GM18951 (cell line): ENCODE measurements at regions not wholly inside any gene's neighbourhood (a gene's known extent, or its start where the extent isn't known, plus 50 kb on each side); places are given as distances from the start of the nearest gene placed in this dataset.
"Not testable (repeated sequence)": the region's sequence is repeated elsewhere in the genome, so short reads cannot be mapped to it uniquely, and the experiment has no call there.

ENCODE experiments used
- POLR2A ChIP-seq: IDR thresholded peaks from 4 replicates; pipeline ENCODE4 v1.6.1; 2011; ENCODE audit warnings: mild to moderate bottlenecking; ENCODE audit not compliant: insufficient read length, insufficient read depth; ENCODE audit errors: extremely low read depth
- in situ Hi-C: fragments of 300-500 bp; cut with MboI; formaldehyde crosslinking; loops from one replicate; pipeline ENCODE4 v1.12.0; 2022; ENCODE audit warnings: low sequenced_read_pairs, mixed read lengths, inconsistent platforms; ENCODE audit not compliant: unreplicated experiment

DNA sequence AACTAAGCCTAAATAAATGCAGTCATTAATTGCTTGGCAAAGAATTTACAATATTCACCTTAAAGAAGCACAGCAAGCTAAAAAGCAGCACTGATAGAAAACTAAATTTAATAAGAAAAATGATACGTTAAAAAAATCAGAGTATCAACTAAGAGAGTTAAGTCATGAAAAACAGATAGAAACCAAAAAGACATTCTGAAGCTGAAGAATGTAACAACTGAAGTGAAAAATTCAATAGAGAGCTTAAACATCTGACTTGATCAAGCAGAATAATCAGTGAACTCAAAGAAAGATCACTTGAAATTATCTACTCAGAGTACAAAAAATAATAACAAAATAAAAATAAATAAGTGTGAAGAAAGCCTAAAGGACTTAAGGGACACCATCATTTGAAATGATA is 588.0 kb upstream of the HS3ST1 start:
- TF ChIP-seq POLR2A = no peak
- in situ Hi-C loops = no loop called here

DNA sequence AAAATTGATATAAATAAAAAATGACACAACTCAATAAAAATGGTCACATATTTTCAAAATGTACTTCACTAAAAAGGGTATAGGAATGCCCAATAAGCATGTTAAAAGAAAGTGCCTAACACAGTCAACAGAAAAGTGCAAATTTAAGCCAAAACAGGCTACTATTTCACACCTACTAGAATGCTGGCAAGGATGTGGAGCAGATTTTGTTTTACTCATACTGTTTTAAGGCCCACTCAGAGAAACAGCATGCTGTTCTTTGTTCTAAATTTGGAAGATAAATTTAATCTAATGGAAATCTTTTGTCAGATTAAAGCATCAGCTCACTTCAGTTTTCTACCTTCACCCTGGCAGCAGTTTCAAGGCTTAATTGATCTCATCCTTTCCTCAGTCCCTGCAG is 576.8 kb upstream of the HS3ST1 start:
- in situ Hi-C loops = no loop called here
- TF ChIP-seq POLR2A = no peak

DNA sequence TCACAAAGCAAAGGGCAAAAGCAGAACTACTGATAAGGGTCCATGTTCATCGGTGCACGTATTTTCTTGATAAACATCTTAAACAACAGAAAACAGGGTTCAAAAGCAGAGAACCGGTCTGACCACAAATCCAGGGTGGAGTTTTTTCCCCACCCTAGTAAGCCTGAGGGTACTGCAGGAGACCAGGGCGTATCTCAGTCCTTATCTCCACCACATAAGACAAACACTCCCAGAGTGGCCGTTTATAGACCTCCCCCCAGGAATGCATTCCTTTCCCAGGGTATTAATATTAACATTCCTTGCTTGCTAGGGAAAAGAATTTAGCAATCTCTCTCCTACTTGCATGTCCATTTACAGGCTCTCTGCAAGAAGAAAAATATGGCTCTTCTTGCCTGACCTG is 567.9 kb upstream of the HS3ST1 start:
- in situ Hi-C loops = not testable (repeated sequence)

DNA sequence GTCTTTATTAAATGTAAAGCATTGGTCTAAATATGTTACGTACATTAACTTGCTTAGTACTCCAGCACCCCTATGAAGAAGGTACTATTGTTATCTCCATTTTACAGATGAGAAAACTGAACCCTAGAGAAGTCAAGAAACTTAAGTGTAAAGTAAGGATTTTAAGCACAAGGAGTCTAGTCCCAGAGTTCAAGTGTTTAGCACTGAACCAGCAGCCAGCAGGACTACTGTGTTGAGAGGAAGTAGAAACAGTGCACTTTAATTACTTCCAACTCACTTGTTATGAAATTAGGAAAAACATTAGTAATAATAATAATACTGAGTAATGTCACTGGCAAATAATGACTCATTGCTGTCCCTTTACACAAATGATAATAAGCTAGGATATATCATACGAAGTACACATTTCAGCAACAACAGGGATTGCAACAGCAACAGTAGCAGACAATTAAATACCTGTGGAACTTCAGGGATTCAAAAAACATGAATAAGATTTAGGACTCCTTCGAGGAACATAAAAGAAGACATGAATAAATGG is 548.1 kb upstream of the HS3ST1 start:
- no peak for TF ChIP-seq POLR2A
- in situ Hi-C loops = no loop called here

DNA sequence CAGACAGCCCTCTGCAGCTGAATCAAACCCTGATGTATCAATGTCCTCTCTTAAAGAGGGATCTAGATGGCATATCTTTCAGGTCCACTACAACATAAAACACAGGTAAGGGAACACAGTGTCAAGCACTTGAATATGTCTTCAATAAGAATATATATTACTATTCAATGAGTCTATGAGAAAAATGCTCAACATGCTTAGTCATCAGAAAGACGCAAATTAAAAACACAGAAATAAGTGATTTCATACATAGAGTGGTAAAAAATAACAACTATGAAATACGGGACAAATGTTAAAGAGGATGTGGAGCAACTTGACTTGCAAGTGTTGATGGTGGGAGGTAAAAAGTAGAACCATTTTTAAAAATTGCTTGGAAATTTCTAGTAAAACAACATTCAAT is 544.6 kb upstream of the HS3ST1 start:
- in situ Hi-C loops = no loop called here
- no peak for TF ChIP-seq POLR2A

DNA sequence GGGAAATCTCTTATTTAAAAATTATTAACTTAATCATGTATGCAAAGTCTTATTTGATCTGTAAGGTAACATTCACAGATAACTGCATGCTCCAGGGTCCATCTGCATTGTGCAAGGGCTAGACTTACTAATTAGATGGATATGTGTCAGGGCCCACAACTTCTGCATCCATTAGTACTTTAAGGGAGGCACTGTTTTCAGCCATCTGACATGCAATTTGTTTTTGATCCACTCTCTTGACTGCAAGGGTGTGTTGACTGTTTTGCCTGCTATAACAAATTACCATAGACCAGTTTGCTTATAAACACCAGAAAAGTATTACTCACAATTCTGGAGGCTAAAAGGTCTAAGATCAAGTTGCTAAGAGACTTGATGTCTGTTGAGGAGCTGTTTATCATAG is 542.1 kb upstream of the HS3ST1 start:
- in situ Hi-C loops = no loop called here
- no peak for TF ChIP-seq POLR2A

DNA sequence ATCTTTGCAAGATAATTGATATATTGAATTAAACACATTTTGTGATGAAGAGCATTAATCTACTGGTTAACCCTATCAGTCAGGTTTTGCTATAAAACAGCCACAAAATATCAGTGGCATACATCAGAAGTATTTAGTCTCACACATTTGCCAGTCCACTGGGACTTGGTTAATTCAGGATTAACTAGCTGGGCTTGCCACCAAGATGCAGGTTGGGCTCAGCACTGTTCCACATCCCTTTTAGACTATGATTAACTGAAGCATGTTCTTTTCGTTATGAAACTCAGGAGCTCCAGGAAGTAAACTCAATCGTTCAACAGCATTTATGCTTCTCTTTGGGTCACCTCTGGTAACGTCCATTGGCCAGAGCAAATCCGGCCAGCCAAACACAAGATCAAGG is 538.1 kb upstream of the HS3ST1 start:
- in situ Hi-C loops = no loop called here
- TF ChIP-seq POLR2A = no peak

DNA sequence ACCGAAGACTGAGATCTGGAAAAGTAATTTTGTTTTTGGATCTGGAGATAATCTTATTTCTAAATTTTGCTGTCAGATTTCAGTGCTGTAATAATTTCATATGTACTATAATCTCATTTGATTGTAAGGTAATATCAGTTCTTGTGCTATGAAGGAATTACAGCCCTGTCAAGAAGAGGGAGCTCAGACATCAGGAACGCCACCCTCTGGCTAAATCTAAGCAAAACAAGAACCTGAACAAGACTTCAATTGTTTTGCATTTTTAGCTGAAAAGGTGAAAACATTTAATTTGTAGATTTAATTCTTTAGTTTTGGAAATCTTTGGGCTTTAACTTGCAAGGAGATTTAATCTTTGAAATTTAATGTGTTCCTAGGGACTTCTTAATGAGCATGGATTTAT is 525.4 kb upstream of the HS3ST1 start:
- no peak for TF ChIP-seq POLR2A
- in situ Hi-C loops = no loop called here

DNA sequence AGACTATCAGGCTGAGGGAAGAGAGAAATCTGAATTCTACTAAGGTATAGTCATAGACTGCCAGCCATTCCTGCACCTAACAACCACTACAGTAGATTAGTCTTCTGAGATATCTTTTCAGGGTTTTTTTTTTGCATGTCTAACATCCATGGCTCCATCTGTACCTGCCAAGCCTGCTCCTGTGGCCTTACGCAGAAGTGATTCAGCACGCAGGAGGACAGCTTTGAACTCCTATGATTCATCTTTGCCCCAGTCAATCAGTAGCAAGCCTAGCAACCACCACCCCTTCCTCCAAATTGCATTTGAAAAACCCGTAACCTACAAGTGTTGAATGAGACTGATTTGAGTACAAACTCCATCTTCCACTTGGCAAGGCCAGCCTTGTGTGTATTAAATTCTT is 520.7 kb upstream of the HS3ST1 start:
- no peak for TF ChIP-seq POLR2A
- in situ Hi-C loops = no loop called here

DNA sequence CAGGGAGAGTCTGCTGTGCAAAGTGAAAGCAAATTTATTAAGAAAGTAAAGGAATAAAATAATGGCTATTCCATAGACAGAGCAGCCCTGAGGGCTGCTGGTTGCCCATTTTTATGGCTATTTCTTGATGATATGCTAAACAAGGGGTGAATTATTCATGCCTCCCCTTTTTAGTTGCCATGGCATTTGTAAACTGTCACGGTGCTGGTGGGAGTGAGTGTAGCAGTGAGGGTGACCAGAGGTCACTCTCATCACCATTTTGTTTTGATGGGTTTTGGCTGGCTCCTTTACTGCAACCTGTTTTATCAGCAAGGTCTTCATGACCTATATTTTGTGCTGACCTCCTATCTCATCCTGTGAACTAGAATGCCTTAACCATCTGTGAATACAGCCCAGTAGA is 518.9 kb upstream of the HS3ST1 start:
- in situ Hi-C loops = not testable (repeated sequence)

DNA sequence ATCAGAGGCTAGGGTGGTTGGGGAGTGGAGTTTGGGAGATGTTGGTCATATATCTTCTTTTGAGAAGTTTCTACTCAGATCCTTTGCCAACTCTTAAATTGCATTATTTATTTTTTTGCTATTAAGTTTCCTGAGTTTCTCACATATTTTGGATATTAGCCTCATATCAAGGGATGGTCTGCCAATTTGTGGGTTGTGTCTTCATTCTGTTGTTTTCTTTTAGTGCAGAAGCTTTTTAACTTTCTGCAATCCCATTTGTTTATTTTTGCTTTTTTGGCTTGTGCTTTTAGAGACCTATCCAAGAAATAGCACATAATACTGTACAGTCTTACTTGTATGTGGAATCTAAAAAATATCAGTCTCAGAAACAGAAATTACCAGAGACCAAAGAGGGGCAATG is 509.2 kb upstream of the HS3ST1 start:
- in situ Hi-C loops = no loop called here
- TF ChIP-seq POLR2A = no peak

DNA sequence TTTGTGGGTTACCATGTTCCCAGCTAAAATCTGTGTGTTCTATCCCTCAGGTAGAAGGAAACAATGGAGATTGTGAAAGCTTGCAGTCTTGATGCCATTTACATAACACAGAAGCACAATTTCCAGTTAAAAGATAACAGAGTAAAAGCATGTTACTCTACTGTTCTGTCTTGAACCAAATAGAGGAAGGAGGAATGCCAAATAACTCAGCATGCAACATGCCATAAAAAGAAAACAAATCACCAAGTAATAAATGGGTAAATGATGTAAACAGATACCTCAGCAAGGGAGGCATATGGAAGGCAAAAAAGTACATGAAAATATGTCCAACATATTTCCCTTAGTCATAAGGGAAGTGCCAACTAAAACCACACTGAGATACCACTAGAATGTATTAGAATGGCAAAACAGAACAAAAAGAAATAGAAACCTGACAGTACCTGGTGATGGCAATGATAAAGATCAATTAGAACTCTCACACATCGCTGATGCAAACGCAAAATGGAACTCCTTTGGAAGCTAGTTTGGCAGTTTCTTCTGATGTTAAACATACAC is 502.6 kb upstream of the HS3ST1 start:
- in situ Hi-C loops = no loop called here
- no peak for TF ChIP-seq POLR2A

DNA sequence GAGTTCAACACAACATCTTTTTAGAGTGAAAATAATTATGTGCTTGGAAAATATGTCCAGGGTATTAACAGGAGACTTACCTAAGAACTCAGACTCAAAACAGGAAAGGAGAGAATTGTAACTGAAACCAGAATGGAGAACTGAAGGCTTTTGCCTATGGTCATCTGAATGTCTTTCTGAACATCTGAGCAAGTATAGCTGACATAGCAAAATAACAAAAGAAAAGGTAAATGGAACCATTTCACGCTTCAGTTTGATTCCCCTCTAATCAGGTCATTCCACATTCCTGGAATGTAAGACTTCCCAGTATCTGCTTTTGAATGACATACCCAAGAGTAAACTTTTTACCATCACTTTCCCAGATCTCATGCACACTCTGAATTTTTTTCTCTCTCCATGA is 500.4 kb upstream of the HS3ST1 start:
- TF ChIP-seq POLR2A = no peak
- in situ Hi-C loops = no loop called here

DNA sequence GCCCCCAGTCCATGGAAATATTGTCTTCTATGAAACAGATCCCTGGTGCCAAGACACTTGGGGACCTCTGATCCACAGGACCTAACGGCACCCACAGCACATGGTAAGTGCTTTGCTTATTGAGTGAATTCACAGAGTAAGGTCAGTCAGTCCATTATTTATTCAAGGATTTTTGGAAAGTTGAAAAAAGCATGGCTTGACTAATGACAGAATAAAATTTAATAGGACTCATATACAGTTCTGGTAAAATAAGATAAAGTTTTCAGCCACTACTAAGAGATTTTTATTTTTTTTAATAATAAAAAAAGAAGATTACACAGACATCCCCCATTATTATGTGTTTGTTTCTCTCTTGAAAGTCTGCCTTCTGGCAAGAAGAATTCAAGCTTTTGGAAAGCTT is 490.6 kb upstream of the HS3ST1 start:
- no peak for TF ChIP-seq POLR2A
- in situ Hi-C loops = no loop called here

DNA sequence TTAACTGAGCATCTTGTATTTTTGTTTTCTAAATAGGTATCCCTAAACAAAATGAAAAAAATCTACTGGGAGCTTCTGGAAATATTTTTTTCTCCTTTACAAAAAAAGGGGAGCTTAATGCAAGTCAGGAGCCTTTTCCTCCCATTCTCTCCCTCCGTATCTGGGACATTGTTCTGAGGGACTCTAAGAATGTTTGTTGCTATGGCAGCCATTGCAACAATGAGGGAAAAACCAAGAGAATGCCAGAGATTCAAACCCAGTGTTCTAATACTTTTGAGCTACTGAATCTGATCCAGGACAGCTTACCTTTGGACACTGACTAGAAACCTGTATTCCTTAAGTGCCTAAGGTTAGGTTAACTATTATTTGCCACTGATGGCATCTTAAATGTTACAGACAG is 485.7 kb upstream of the HS3ST1 start:
- TF ChIP-seq POLR2A = no peak
- in situ Hi-C loops = no loop called here
